M059J (cell line): ENCODE measurements at regions not wholly inside any gene's neighbourhood (a gene's known extent, or its start where the extent isn't known, plus 50 kb on each side); places are given as distances from the start of the nearest gene placed in this dataset.

ENCODE experiments used
- DNase-seq: peaks from one replicate; pipeline ENCODE4 v3.0.0-alpha.2; 2012; ENCODE audit warnings: low read depth

DNA sequence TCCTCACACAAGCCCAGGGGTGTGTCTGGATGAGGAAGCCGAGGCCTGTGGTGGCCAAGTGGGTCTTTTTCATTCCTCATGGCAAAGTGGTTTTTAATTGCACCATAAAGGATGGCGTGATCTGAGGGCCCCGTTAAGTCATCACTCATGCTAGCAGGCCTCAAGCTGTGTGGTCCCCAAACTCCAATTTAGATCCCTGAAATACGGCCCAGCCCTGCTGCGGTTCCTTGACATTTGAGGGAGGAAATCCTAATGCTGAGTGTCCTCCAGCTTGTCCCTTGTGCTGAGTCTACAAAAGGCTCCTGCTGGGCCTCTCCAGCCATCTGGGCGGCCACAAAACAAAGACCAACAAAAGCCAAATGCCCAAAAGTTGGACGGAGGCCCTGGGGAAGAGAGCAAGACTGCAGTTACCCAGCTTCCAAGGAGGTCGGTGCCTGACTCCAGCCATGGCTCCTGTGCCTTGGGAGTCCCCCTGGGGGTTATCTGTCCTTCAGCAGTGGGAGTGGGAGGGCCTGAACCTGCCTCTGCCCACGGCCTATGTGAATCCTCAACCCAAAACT, 162.3 kb upstream of the PDE10A start:
- no peak for DNase-seq

GRCh38 chr6:165823609-165824326, 160.7 kb upstream of the PDE10A start:
- no peak for DNase-seq

- DNase-seq: no peak
Measured at GRCh38 chr6:165822501-165822900, 159.5 kb upstream of the PDE10A start.

GRCh38 chr6:165821754-165822153, 158.7 kb upstream of the PDE10A start:
- DNase-seq: no peak

DNA sequence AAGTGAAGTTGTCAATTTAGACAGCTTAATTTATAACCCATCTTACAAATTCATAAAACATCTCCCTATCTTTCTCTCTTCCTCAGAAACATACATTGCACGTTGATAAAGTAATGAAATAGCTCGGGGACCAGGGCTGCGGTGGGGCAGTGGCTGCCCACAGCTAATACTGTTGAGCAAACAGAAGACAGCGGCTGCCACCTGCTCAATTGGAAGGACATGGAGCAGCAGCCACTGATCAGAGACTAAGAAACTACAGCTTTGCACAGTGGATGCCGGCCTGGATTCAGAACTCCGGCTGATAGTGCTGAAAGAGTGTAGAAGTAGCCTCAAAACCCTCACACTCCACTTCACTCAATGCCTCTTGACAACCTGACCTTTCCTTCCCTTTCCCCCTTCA, 157.9 kb upstream of the PDE10A start:
- DNase-seq: no peak

DNA sequence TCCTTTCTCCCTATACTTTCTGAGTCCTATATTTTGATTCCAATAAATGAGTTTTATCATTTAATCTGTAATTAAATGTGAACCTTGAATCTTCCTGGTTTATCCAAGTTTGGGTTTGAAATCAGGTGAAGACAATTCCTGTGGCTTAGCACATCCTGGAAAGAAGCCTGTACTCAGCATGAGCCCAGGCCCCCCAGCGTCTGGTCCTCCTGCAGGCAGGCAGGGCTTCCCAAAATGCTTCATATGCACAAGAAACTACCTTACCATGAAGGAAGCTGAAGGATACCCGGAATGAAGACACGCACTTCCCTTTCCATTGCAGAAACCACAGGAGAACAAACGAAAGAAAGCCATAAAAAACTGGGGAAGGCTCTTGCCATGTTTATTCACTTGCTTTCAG, 157.4 kb upstream of the PDE10A start:
- DNase-seq: no peak

DNA sequence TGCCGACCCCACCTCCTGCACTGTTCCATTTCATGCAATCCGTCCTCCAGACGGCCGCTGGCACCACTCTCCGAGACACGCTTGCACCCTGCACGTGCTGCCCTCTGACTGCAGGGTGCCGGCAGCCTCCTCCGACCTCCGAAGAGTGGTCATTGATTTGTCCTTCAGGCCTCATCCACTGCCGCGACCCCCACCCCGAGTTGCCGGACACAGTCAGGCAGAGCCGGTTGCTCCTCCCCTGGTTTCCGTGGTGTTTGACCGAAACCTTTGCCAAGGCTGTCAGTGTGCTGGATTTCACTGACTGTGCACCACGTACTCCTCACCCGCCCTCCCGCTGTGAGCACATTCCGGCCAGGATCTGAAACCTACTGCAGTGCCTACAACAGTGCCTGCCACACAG, 156.4 kb upstream of the PDE10A start:
- DNase-seq: no peak

GRCh38 chr6:165818200-165818599, 155.2 kb upstream of the PDE10A start:
- DNase-seq: no peak

DNA sequence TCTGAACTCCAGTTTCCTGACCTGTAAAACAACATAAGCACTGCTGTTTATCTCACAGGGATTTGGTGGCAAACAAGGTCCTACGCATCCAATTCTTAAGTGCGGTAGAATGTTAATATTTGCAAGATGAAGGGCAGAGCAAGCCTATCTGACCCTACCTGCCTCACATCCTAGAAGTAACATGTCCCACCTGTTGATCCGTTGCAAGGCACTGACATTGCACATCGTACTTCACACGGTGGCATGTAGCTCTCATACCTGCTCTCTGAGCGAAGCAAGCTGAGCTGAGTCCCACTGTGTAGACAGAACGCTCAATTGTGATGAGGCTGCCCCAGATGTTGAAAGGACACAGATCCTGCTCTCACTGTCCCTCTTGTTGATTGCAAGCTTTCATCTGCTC, 154.7 kb upstream of the PDE10A start:
- DNase-seq: no peak

DNA sequence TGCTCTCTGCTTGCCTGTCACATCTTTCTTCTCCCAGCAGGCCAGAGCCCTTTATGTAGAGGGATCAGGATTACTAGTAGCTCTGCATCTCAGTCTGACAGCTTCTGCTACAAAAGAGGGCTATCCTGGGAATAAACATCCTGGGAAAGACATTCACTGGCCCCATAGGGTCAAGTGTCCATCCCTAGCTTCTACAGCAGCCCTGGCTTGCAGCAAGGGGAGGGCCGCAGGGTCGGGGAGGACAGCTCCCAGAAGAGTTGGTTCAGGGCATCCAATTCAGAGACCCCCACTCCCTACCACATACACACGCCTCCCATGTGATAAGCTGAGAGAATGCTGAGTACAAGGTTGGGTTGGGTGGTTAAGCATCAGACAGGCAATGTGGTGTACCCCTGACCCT, 154.1 kb upstream of the PDE10A start:
- no peak for DNase-seq

- no peak for DNase-seq
Measured at GRCh38 chr6:165814679-165815078, 151.6 kb upstream of the PDE10A start.

- peak; percentile 18 for DNase-seq
Measured at GRCh38 chr6:165811512-165811911, 148.5 kb upstream of the PDE10A start.

- no peak for DNase-seq
Measured at GRCh38 chr6:165808021-165808420, 145.0 kb upstream of the PDE10A start.

DNA sequence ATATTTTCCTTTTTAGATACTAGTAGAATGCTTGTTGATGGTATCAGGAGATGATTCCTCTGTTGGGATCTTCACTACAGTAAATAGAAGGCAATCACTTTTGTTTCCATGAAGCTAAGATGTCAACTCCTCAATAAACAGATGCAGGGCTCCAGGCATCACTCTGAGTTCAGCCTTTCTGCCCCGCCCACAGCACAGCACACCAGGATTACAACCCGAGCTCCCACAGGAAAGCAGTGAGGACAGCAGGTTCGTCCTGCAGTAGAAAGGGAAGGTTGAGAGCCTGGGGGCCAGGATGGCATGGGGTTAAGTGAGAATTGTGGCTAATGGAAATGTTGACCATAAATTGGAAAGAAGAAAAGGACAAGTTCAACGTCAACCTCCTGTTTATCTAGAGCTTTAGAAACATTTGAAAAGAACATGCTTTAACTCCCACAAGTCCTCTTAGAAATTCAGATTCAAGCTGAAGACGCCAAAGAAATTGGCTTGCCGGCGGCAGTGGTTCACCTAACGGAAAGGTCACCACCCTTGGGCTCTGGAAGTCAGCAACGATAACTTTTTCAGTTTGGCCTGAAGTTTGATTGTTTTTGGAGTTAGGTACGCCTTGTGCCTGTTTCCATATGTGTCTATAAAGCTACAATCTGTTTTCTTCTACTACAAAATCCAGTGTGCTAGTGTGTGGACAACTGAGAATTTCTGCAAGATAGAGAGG, 144.4 kb upstream of the PDE10A start:
- no peak for DNase-seq

- DNase-seq: no peak
Measured at GRCh38 chr6:165806126-165806810, 143.2 kb upstream of the PDE10A start.

DNA sequence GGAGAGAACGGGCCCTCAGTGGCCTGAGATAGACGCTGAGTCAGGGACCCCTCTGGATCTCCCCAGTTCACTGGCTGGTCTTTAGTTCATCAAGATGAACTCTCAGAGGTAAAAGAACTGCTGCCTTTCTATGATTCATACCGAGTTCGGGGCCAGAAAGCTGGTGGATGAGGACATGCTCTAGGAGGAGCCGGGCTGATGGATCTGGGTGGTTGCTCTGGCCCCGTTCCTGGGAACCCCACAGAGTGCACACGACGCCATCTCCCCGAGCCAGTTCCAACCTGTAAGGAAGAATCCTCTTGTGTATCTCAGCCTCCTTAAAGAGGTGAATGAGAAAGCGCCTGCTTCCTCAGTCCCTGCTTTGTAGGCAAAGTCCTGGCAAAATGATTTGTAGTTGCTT, 142.6 kb upstream of the PDE10A start:
- DNase-seq: no peak

DNA sequence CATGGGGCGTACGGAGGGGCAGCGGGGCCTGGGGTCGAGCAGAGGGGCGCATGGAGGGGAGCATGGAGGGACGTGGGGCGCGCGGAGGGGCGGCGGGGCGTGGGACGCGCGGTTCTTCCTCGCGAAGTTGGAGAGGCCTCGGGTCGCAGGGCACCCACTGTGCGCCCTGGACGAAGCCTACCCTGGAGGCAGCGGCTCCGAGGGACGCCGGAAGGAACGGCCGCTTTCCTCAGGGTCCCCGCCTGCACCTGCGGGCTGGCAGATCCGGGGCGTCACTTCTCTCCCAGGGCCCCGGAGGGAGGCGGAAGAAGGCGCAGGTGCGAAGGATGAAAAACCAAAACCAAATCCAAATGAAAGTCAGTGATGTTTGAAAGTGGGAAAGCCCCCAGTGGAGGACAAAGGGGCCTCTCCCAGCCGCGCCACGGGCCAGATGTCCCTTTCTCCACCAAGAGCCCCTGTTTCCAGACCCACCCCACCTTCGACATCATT, 142.1 kb upstream of the PDE10A start:
- no peak for DNase-seq

GRCh38 chr6:165804331-165805066, 141.5 kb upstream of the PDE10A start:
- no peak for DNase-seq

DNA sequence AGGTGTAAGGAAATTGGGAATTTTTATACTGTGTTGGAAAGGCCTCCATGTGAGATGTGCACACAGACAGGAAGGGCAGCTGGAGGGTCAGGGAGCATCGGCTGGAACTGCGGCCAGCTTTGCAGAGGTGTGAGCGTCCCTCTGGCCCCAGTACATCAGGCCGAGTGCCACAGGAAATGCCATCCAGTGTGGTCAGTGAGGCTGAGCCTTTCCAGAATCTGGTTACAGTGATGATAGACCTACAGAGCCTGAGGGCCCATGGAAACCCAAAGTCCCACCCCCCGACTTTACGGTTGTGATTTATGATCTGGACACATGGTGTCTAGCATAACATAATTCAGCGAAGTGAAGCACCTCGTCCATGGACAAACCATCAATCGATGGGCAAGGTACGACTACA, 137.3 kb upstream of the PDE10A start:
- peak; percentile 55 for DNase-seq

DNA sequence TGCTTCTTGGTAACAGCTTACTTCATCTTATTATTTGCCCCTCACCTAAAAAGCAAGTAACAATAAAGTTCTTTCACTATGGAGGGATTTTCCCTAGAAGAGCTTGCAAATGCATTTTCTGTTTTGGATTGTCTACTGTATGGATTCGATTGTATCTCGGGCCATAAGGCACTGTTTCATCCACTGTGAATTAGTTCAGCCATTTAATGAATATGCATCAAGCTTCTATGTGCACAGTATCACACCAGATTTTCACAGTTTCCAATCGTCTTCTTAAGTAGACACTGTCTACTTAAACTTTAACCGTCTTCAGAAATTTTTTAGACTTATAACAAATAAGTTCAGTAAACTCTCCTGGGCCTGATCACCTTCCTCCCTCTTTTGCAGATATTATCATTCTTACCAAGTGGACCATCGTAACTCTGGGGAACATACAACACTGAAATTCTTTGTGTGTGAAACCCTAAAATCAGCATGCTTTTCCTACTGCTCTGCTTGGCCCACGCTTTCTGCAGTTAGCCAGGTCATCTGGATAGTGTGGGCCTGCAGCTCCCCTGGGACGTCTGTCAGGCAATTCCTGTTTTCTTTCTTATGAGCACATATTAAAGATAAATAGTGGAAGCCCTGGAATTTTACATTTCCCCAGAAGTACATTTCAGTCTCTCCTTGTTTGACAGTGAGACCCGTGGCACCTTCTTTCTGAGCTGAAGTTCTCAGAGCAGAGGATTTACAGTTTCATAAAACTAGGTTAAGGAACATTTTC, 136.5 kb upstream of the PDE10A start:
- DNase-seq: no peak

DNA sequence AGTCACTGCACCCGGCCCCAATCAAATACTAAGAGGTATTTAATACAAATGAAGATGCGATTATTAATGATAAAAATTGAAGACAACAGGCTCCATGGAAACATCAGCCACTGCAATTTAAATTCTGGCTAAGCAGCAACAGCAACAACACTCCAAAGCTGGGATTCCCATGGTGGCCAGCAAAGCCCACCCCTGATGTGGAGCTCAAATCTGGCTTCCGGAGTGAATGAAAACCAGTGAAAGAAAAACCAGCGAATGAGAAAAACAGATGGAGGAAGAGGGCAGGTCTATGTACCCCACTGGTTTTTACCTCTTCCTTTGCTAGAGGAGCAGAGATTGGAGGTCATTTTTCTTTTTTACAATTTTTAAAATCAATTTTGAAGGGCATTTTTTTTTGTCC, 135.9 kb upstream of the PDE10A start:
- DNase-seq: no peak
